Astrocyte of the spinal cord (primary cell): ENCODE measurements at regions not wholly inside any gene's neighbourhood (a gene's known extent, or its start where the extent isn't known, plus 50 kb on each side); places are given as distances from the start of the nearest gene placed in this dataset.

Experiments
- DNase-seq: peaks from one replicate; pipeline ENCODE4 v3.0.0; 2011; ENCODE audit warnings: low read depth, low spot score
- H3K4me3 ChIP-seq: 2 replicates; pipeline ENCODE4 v1.5.1; 2011; ENCODE audit warnings: low read depth, mild to moderate bottlenecking, low read length, moderate library complexity
- CTCF ChIP-seq: IDR thresholded peaks from 2 replicates; pipeline ENCODE4 v1.5.1; 2012; ENCODE audit warnings: low read depth, mild to moderate bottlenecking, low read length, inconsistent platforms
- in situ Hi-C: cut with HindIII; loops from 2 replicates; pipeline ENCODE4 v1.10.0; 2017; ENCODE audit warnings: low sequenced_read_pairs

DNA sequence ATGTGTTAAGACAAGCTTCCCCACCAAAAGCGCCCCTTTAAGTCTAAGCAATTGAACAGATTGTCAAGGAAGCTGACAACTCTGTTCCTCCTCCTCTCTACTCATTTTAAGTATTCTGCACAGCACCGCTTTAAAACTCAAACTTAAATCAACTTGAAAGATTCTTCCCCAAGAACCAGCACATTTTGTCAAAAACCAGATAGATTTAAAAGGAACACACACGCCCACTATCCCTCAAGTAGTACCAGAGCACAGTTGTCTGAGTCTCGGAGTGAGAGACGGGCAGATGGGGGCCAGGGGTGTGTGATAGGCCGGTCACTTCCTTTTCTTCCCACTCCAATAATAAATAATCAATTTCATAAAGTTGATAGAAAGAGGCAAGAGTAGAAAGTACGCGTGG is 67.7 kb upstream of the POU3F3 start:
- no peak for DNase-seq
- no peak overlapping the region for H3K4me3 ChIP-seq
- TF ChIP-seq CTCF: no peak
- in situ Hi-C loops: no loop called here

- DNase-seq: no peak
- no peak for TF ChIP-seq CTCF
- no peak overlapping the region for H3K4me3 ChIP-seq
- in situ Hi-C loops: no loop called here
These were observed 67.1 kb upstream of the POU3F3 start for GRCh38 chr2:104786821-104787220.

- in situ Hi-C loops: no loop called here
These were observed 66.4 kb upstream of the POU3F3 start for GRCh38 chr2:104787298-104788065.

DNA sequence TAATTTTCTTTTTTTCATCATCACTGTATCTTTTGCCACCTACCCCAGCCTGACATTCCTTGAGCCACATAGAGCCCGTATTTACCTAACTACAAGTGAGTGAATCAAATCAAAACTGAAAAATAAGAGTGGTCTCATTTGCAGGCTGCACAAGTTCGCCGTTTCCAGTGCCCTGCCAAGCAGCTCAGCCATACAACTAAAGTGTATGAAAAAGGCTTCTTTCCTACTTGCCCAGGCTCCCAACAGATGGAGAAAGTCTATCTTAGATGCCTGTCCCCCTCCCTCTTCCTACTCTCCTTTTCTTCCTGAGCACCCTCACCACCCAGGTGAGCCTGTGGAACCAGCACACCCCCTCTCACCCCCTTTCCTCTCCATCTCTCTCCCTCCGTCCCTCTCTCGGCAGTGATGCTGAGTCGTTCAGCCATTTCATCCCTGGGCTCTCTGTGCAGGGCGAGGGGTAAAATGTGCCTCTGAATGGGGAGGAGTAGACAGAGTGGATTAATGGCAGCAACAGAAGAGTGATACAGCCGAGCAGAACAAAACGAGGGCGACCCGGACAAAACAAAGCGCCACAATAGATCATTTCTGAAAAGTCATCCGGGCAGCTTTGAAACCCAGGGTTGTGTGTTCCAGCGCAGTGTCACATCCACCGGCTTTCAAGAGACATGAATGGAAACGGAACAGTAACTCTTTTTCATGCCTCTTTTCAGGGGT is 65.0 kb upstream of the POU3F3 start:
- DNase-seq: no peak
- no peak for TF ChIP-seq CTCF
- H3K4me3 ChIP-seq: no peak overlapping the region
- in situ Hi-C loops: no loop called here

More at GRCh38 chr2:104787298-104788065, 66.4 kb upstream of the POU3F3 start:
- no peak for DNase-seq
- H3K4me3 ChIP-seq: no peak overlapping the region
- TF ChIP-seq CTCF: no peak

GRCh38 chr2:104790100-104790811 is 63.7 kb upstream of the POU3F3 start:
- DNase-seq: peak; percentile 43
- TF ChIP-seq CTCF: no peak
- in situ Hi-C loops: no loop called here
- H3K4me3 ChIP-seq: no peak overlapping the region

DNA sequence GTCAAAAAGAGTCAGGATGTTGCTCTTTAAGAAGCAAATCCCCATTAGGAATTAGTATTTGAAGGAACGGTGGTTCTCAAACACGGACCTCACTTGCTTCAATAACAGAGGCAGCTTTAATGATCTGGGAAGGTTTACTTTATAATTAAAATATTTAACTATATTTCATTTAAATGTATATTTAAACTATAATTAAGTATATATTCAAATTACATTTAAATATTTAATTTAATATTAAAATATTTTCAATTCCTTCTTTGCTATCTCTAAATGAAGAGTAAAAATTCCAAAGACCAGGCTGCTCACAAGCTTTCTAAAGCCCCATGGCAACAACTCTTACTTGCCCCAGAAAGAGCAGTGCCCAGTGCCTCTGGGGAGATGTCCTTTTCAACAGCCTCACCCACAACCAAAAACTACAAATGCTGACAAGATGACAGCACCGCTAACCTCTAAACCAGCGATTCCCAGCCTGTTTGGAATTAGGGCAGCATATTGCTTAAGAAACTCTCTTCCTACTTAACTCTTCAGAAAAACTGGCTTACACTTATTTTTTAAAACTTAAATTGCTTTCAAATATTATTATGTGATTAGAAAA is 62.9 kb upstream of the POU3F3 start:
- H3K4me3 ChIP-seq: no peak overlapping the region
- in situ Hi-C loops: no loop called here
- DNase-seq: no peak
- no peak for TF ChIP-seq CTCF
